Choroid plexus epithelial cell (primary cell): ENCODE measurements at regions not wholly inside any gene's neighbourhood (a gene's known extent, or its start where the extent isn't known, plus 50 kb on each side); places are given as distances from the start of the nearest gene placed in this dataset.

Experiments used
- DNase-seq: peaks from one replicate; pipeline ENCODE4 v3.0.0-alpha.2; 2010; ENCODE audit warnings: low read depth
- H3K4me3 ChIP-seq: 2 replicates; pipeline ENCODE4 v1.5.1; 2011; ENCODE audit warnings: low read depth, mild to moderate bottlenecking, control low read depth, low read length, moderate library complexity
- CTCF ChIP-seq: conservative IDR thresholded peaks from 2 replicates; pipeline ENCODE4 v1.5.1; 2011; ENCODE audit warnings: low read depth, mild to moderate bottlenecking, control low read depth, inconsistent platforms, low read length, moderate library complexity

- DNase-seq, result no peak
- H3K4me3 ChIP-seq, result no peak overlapping the region
- TF ChIP-seq CTCF, result no peak
Measured at GRCh38 chr3:1963896-1964295, 134.8 kb upstream of the CNTN4 start.

GRCh38 chr3:1967525-1967924 is 131.1 kb upstream of the CNTN4 start:
- no peak overlapping the region for H3K4me3 ChIP-seq
- no peak for DNase-seq
- TF ChIP-seq CTCF, result no peak

- no peak for TF ChIP-seq CTCF
- no peak overlapping the region for H3K4me3 ChIP-seq
- no peak for DNase-seq
Measured at GRCh38 chr3:1969281-1969680, 129.4 kb upstream of the CNTN4 start.

- no peak overlapping the region for H3K4me3 ChIP-seq
- peak; percentile 15 for DNase-seq
- no peak for TF ChIP-seq CTCF
Measured at GRCh38 chr3:1971780-1972179, 126.9 kb upstream of the CNTN4 start.

- DNase-seq, result no peak
- TF ChIP-seq CTCF, result no peak
- no peak overlapping the region for H3K4me3 ChIP-seq
Measured at GRCh38 chr3:1979961-1980615, 118.6 kb upstream of the CNTN4 start.

- H3K4me3 ChIP-seq, result no peak overlapping the region
- peak; percentile 1 for DNase-seq
- TF ChIP-seq CTCF, result peak; percentile 17
Measured at GRCh38 chr3:1987980-1988379, 110.7 kb upstream of the CNTN4 start.

GRCh38 chr3:1998739-1999138 is 99.9 kb upstream of the CNTN4 start:
- DNase-seq, result no peak
- H3K4me3 ChIP-seq, result no peak overlapping the region
- no peak for TF ChIP-seq CTCF
